CD4-positive, alpha-beta T cell treated with Interleukin-4 for 1 hour (primary cell): ENCODE measurements at regions not wholly inside any gene's neighbourhood (a gene's known extent, or its start where the extent isn't known, plus 50 kb on each side); places are given as distances from the start of the nearest gene placed in this dataset.
A peak's percentile ranks its signal among the peaks of the same experiment; 100 is the strongest.

Experiments used
- DNase-seq, 2 donors: peaks; one replicate each; pipeline ENCODE4 v3.0.0-alpha.2; 2020 to 2022

GRCh38 chr11:103530257-103530656 lies 421.0 kb downstream of the DYNC2H1 start:
- no peak for DNase-seq

- no peak for DNase-seq
Measured at GRCh38 chr11:103532133-103532788, 423.0 kb downstream of the DYNC2H1 start.

GRCh38 chr11:103534191-103534590 lies 425.0 kb downstream of the DYNC2H1 start:
- DNase-seq = no peak

GRCh38 chr11:103534959-103535358 lies 425.7 kb downstream of the DYNC2H1 start:
- no peak for DNase-seq

DNA sequence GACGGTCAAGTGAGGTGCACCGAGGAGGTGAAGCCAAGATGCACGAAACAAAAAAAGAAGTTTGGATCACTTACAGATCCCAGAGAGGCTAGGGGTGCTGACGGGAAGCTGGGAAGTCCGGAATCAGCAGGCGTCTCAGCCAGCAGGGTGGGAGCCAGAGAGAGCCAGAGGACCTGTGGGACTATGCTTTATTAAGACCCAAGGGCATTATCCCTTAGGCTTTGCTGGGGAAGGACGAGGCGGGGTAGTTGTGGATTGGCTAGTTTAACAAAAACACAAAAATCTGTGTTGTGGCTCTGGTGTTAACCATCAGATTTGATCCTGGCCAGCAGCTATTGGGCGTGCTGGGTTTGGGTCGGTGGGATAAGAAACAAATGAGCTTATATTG lies 427.1 kb downstream of the DYNC2H1 start:
- DNase-seq = no peak

DNA sequence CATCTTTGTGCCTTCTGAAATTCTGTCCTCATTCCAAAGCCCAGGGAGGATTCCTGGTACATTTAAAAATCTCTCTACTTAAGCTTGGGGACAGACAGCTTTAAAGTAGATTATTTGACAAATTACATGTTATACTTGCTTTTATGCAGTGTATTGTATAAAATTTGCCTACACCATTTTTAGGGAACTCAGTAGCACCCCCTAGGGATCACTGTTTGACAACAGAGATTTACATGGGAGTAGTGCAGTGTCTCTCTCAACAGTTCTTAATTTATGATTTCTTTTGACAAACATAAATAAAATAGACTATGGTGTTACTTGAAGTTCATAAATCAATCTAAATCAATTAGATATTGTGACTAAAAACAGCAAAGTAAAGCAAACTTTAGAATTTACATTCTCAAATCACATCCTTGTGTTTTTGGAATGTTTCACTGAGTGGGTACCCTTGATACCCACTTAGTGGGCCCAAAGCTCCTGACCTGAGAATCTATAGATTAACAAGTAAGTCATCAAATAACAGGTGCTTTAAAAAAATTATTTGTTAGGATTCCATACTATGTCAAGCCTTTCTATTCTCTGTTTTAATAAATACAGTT lies 428.8 kb downstream of the DYNC2H1 start:
- DNase-seq = no peak

DNA sequence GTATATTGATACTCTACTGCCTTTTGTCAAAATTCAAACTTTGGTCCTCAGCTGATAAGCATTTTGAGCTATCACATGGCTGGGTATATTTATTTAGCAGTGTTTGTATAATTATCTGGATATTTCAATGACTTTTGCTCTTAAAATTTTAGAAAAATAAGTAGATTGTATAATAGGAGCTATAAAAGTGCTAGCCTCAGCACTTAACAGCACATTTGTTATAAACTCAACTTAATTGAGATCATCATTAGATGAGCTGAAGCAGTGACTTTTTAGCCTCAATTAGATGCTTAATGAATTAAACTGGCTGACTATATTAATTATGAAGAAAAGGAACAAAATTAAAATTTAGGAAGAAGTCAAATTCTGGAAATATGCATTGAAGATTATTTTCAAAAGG lies 429.9 kb downstream of the DYNC2H1 start:
- DNase-seq = no peak

DNA sequence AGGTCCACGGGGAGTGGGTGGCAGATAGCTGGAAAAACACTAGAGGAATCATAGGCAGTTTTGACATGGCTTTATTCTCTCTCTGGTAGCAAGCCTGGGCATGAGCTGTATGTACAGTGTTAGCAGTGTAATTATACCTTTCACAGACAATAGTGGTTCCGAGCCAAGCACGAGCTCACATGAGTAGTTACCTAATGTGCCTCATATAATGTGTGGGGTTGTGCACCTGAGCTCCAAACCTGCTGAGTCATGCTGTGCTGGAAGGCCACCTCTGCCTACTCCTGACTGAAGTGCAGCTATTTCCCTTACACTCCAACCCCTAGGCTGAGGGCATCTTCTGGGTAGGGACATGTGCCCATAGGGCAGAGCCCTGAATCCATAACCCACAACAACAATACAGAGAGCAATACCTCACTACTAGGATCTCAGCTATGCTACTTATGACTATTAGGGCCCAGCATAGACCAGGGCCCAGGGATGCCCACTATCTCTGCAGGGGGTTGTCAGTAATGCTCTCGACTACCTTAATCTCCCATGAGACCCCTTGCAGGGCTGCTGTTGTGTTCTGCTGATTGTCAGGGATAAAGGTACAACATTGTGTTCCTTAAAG lies 432.1 kb downstream of the DYNC2H1 start:
- DNase-seq = peak in 1 of 2 donors; percentile 52

GRCh38 chr11:103542851-103543250 lies 433.6 kb downstream of the DYNC2H1 start:
- DNase-seq = no peak

- no peak for DNase-seq
Measured at GRCh38 chr11:103543456-103543855, 434.2 kb downstream of the DYNC2H1 start.

DNA sequence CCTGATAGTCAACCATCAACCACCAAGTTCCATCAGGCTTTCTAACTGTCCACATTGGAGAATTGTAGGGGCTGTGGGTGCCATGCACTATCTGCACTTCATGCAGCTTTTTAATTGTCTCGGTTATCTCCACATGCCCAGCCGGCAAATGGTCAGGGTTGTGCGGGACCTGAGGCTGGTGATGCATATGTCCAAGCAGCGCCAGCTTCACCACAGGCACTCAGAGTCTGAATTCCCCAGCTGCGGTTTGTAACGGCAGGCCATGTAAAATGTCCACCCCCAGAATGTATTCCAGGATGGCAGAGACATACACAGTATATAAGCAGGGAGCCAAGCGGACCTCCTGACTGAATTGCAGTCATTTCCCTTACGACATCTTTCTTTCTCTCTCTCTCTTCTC lies 435.6 kb downstream of the DYNC2H1 start:
- DNase-seq = no peak

DNA sequence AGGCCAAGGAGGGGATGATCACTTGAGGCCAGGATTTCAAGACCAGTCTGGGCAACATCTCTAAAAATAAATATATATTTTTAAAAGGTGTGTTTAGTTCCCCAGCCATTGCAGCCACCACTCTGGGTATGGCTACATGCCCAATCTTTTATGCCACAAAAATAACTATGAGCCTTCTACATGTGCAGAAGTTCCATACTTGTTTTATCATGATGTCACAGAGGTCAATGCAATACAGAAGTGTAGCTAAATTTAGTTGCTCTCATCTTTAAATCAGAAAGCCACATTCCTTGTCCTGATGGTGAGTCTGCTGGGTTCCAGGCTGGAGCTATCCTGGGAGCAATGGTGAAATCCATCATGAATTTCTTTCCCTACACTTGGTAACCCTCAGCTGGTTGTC lies 436.3 kb downstream of the DYNC2H1 start:
- no peak for DNase-seq

- DNase-seq = no peak
Measured at GRCh38 chr11:103546236-103546635, 437.0 kb downstream of the DYNC2H1 start.

DNA sequence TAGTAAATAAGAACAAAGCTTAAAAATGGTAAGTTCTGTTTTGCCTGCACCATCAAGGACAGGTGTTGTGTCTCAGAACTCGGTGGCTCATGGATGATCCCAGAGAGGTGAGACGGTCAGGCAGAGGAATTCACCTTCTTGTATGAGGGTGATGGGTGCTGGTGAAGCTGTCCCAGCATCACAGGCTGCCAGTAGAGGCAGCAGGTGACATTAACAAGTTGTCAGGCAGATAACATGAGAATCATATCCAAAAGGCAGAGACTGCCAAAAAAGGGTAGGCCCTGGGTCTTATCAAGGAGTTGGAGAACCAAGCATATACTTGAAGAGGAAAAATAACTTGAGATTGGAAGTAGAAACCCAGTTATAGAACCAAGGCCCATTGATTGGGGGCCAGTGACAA lies 437.8 kb downstream of the DYNC2H1 start:
- DNase-seq = no peak

- no peak for DNase-seq
Measured at GRCh38 chr11:103547691-103548090, 438.5 kb downstream of the DYNC2H1 start.

GRCh38 chr11:103548838-103549237 lies 439.6 kb downstream of the DYNC2H1 start:
- no peak for DNase-seq

DNA sequence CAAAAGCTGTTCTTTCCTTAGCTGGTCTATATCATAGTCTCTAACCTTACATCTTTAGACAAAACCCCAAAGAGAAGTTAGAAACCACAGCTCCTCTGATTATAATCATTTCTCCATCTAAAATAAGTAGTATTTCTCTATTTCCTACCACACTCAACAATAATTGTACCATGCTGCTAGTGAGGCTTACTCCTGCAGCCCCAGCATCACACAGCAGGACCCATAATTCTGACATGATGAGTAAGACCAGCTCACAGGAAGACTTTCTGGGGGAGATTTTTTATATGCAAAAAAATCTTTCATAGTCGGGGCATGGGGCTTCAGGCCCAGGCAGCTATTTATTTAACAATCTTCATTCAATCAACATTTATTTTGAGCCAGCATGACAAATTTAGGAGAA lies 441.6 kb downstream of the DYNC2H1 start:
- no peak for DNase-seq

GRCh38 chr11:103552086-103552485 lies 442.9 kb downstream of the DYNC2H1 start:
- no peak for DNase-seq

GRCh38 chr11:103556171-103556570 lies 446.9 kb downstream of the DYNC2H1 start:
- DNase-seq = no peak

DNA sequence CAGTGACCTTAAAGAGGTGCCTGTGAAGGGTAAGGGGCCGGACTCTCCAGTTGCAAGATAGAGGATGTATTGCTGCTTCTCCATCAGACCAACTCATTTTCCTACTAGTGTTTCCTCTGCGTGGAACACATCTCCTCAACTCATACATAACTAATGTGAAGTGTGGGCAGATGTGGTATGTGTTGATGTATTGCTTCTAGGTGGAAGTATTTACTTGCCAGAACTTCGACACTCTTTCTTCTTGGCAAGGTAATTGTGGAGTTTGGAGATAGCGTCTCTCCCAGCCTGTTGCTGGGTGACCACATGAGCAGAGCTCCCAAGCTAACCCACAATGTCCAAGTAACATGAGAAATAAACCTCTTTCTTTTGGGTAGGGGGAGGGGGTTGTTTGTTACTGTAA lies 456.9 kb downstream of the DYNC2H1 start:
- DNase-seq = no peak

DNA sequence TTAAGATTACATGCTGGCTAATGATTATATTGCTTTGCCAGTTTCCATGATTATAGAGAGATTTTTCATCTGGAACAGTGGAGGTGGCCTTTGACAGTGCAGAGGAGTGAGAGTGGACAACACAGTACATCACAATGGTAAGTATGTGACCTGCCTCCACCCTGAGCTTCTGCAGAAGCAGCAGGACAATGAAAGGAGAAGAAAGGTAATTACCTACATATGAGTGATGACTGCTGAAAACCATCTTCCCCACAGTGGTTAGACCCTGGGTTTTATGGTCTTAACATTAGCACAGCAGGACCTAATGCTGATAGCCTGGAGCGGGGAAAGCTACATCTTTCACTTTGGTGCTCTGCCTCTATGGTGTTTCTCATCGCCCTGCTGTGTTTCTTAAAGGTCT lies 454.7 kb upstream of the DDI1 start:
- DNase-seq = no peak

- no peak for DNase-seq
Measured at GRCh38 chr11:103582351-103582909, 454.0 kb upstream of the DDI1 start.

- DNase-seq = no peak
Measured at GRCh38 chr11:103584021-103584420, 452.4 kb upstream of the DDI1 start.

DNA sequence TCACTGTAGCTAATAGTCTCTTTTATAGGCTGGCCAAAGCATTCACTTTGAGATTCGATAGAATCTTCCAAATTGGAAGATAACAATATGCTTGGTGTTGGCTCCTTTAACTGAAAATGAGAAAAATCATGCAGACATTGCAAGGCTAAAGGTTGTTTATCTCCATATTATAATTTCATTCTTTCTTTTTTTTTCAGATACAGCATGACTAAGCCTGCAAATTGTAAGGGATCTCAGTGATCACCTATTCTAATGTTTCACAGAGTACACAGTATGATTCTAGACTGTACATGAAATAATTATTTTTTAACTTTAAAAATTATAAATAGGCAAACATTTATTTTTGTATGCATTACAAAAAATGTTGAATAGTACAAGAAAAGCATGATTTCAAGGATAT lies 451.7 kb upstream of the DDI1 start:
- DNase-seq = no peak
